HepG2 (cell line): ENCODE measurements at regions not wholly inside any gene's neighbourhood (a gene's known extent, or its start where the extent isn't known, plus 50 kb on each side); places are given as distances from the start of the nearest gene placed in this dataset.
A peak's percentile ranks its signal among the peaks of the same experiment; 100 is the strongest.

Experiments used
- ATAC-seq: fragments of 200-7000 bp; cut with Tn5 transposase; 3 replicates; pipeline ENCODE4 v1.9.1; 2020; ENCODE audit warnings: mild to moderate bottlenecking, moderate library complexity
- BruUV-seq: library from RNA; stranded (reverse); fragments of 400-500 nt; replicated peaks from 2 replicates; lab custom pipeline; 2021; lab: Mats Ljungman, UMichigan
- CTCF ChIA-PET: fragments of 300-600 bp; formaldehyde crosslinking; extraction: SDS; loops from one replicate; lab custom pipeline; 2021; ENCODE audit warnings: low total read pairs, inconsistent platforms, low intra/inter-chr PET ratio; lab: Yijun Ruan, JAX
- POLR2A ChIA-PET: fragments of 350-600 bp; sonication (Branson Sonifier 250); formaldehyde crosslinking; loops from one replicate; lab custom pipeline; 2020; ENCODE audit warnings: antibody characterized with exemption, inconsistent platforms; lab: Yijun Ruan, JAX
- DNase-seq: peaks from one replicate; pipeline ENCODE4 v3.0.0-alpha.2; 2015; ENCODE audit warnings: low spot score
- FAIRE-seq: peaks from 3 replicates; lab custom pipeline; 2011; peaks lifted over from hg19 to GRCh38; lab: Jason Lieb, UNC
- H2AFZ ChIP-seq: one replicate; pipeline ENCODE4 v1.6.1; 2011; ENCODE audit warnings: low read length, inconsistent platforms
- H3K27ac ChIP-seq: fragments of 300-600 bp; 3 replicates; pipeline ENCODE4 v1.8.0; 2011; ENCODE audit warnings: mixed run types, mild to moderate bottlenecking, mixed read lengths, low read length, inconsistent platforms; ENCODE audit not compliant: insufficient read depth; ENCODE audit errors: extremely low read length
- H3K27me3 ChIP-seq, 2 experiments: fragments of 200-600 bp in 1 of 2; 2 replicates in 1 of 2; 3 replicates in 1 of 2; pipeline versions ENCODE4 v1.6.0 to v1.8.0; 2011; ENCODE audit warnings: low read length in 2 of 2, mild to moderate bottlenecking in 2 of 2, moderate library complexity in 2 of 2, inconsistent platforms in 1 of 2; ENCODE audit not compliant: insufficient read depth in 2 of 2, control insufficient read depth in 1 of 2
- H3K36me3 ChIP-seq, 2 experiments: fragments of 200-600 bp in 1 of 2; replicated peaks in 1 of 2; 2 replicates in 1 of 2; 3 replicates in 1 of 2; pipeline versions ENCODE4 v1.5.1 to v1.8.0; 2011; ENCODE audit warnings: low read length in 2 of 2, inconsistent platforms in 1 of 2; ENCODE audit not compliant: insufficient read depth in 2 of 2, control insufficient read depth in 1 of 2
- H3K4me1 ChIP-seq: 2 replicates; pipeline ENCODE4 v1.5.1; 2012; ENCODE audit warnings: low read length, inconsistent platforms; ENCODE audit not compliant: insufficient read depth
- H3K4me2 ChIP-seq: 2 replicates; pipeline ENCODE4 v1.6.0; 2011; ENCODE audit warnings: low read depth, low read length, inconsistent platforms
- H3K4me3 ChIP-seq, 3 experiments: fragments of 200-600 bp in 1 of 3; sonication (generic), shearing (Covaris generic) in 1 of 3; replicated peaks in 1 of 3; 2 replicates each; pipeline ENCODE4 v1.5.1; 2011 to 2016; ENCODE audit warnings: low read length in 3 of 3, inconsistent platforms in 2 of 3, low read depth in 2 of 3, mild to moderate bottlenecking in 2 of 3, control low read depth in 1 of 3, mixed read lengths in 1 of 3; ENCODE audit not compliant: insufficient read depth in 1 of 3
- H3K79me2 ChIP-seq: one replicate; pipeline ENCODE4 v1.6.1; 2011; ENCODE audit warnings: low read length, inconsistent platforms; ENCODE audit not compliant: insufficient read depth
- H3K9ac ChIP-seq: 2 replicates; pipeline ENCODE4 v1.6.0; 2011; ENCODE audit warnings: mild to moderate bottlenecking, low read depth, low read length, inconsistent platforms; ENCODE audit not compliant: insufficient read depth
- H3K9me3 ChIP-seq: 2 replicates; pipeline ENCODE4 v1.5.1; 2012; ENCODE audit warnings: mild to moderate bottlenecking, low read length
- H4K20me1 ChIP-seq: 2 replicates; pipeline ENCODE4 v1.6.0; 2011; ENCODE audit warnings: inconsistent platforms, mild to moderate bottlenecking, low read length, moderate library complexity; ENCODE audit not compliant: insufficient read depth
- CEBPB ChIP-seq: IDR thresholded peaks from 2 replicates; pipeline ENCODE4 v1.6.1; 2011; ENCODE audit warnings: low read depth, low read length, improper control_type of control experiment, borderline replicate concordance
- CEBPG ChIP-seq: IDR thresholded peaks from 2 replicates; pipeline ENCODE4 v1.6.1; 2016
- CREB1 ChIP-seq, 2 experiments: fragments of 450-650 bp in 1 of 2; IDR thresholded peaks; 2 replicates each; pipeline ENCODE4 v1.6.1; 2016 to 2017; ENCODE audit warnings: control low read depth in 1 of 2, mild to moderate bottlenecking in 1 of 2, missing compliant biosample characterization in 1 of 2, missing genetic modification characterization in 1 of 2
- HMG20A ChIP-seq: IDR thresholded peaks from 2 replicates; pipeline ENCODE4 v1.6.1; 2016; ENCODE audit warnings: borderline replicate concordance
- HNF1A ChIP-seq, 2 experiments: sonication (generic) in 1 of 2; formaldehyde crosslinking in 1 of 2; IDR thresholded peaks; 2 replicates each; pipeline versions ENCODE4 v1.4.0 to v1.6.1; 2016 to 2020; ENCODE audit warnings: borderline replicate concordance in 1 of 2, low read depth in 1 of 2, mild to moderate bottlenecking in 1 of 2, missing genetic modification reagents in 1 of 2
- ISL2 ChIP-seq: sonication (generic); formaldehyde crosslinking; IDR thresholded peaks from 2 replicates; pipeline ENCODE4 v1.5.0; 2020; ENCODE audit warnings: missing genetic modification reagents
- MED1 ChIP-seq: sonication (generic); formaldehyde crosslinking; IDR thresholded peaks from 2 replicates; pipeline ENCODE4 v1.4.0; 2020; ENCODE audit warnings: missing genetic modification reagents
- SAP130 ChIP-seq: IDR thresholded peaks from 2 replicates; pipeline ENCODE4 v1.6.1; 2016; ENCODE audit warnings: low read depth
- SOX13 ChIP-seq, 3 experiments: fragments of 450-650 bp in 1 of 3; sonication (generic) in 1 of 3; formaldehyde crosslinking in 1 of 3; IDR thresholded peaks in 2 of 3; conservative IDR thresholded peaks in 1 of 3; 2 replicates each; pipeline versions ENCODE4 v1.5.0 to v1.6.1; 2016 to 2020; ENCODE audit warnings: antibody characterized with exemption in 1 of 3, mild to moderate bottlenecking in 1 of 3, missing compliant biosample characterization in 1 of 3, missing genetic modification reagents in 1 of 3, moderate library complexity in 1 of 3
- SOX6 ChIP-seq, 2 experiments: fragments of 450-650 bp in 1 of 2; sonication (generic) in 1 of 2; formaldehyde crosslinking in 1 of 2; IDR thresholded peaks; 2 replicates each; pipeline versions ENCODE4 v1.4.0 to v1.6.1; 2017 to 2020; ENCODE audit warnings: antibody characterized with exemption in 1 of 2, mild to moderate bottlenecking in 1 of 2, missing genetic modification reagents in 1 of 2
- TOPORS ChIP-seq: sonication (generic); formaldehyde crosslinking; IDR thresholded peaks from 2 replicates; pipeline ENCODE4 v1.8.0; 2023; ENCODE audit warnings: mild to moderate bottlenecking, missing genetic modification reagents
- YY1 ChIP-seq: IDR thresholded peaks from 2 replicates; pipeline ENCODE4 v1.6.1; 2011; ENCODE audit warnings: low read length, low read depth, moderate library complexity, mild to moderate bottlenecking; ENCODE audit not compliant: insufficient read depth, insufficient replicate concordance
- ZNF124 ChIP-seq: sonication (generic); formaldehyde crosslinking; IDR thresholded peaks from 2 replicates; pipeline ENCODE4 v1.4.0; 2020; ENCODE audit warnings: missing genetic modification reagents
- ZNF792 ChIP-seq: IDR thresholded peaks from 2 replicates; pipeline ENCODE4 v1.6.1; 2016
- WGBS: methylation state at CpG from one replicate; pipeline ENCODE4 v1.1.6; 2017; ENCODE audit warnings: low lambda C conversion rate; 5-methylcytosine and 5-hydroxymethylcytosine counted together
- in situ Hi-C: cut with HindIII; loops from 2 replicates; pipeline ENCODE4 v1.10.0; 2017; ENCODE audit warnings: low pct_unique_long_range_greater_than_20kb; ENCODE audit not compliant: extremely low pct_ligation_motif_present
- intact Hi-C: fragments of 100-400 bp; cut with micrococcal nuclease; formaldehyde crosslinking; loops from one replicate; pipeline ENCODE4 v1.10.0; 2022; ENCODE audit not compliant: unreplicated experiment

GRCh38 chr12:93047118-93047517 lies 118.0 kb upstream of the EEA1 start:
- Histone ChIP-seq H3K36me3 (no peaks in the 10 kb centered on the region), H2AFZ (no peak overlapping the region), H4K20me1 (no peaks in the 10 kb centered on the region), H3K9ac (no peak overlapping the region), H3K4me3 (no peak overlapping the region), H3K79me2 (no peaks in the 10 kb centered on the region), H3K4me1 (peaks cover 38% of the 10 kb centered on the region), H3K27ac (no peak overlapping the region), H3K9me3 (no peaks in the 10 kb centered on the region), H3K27me3 (no peaks in the 10 kb centered on the region), H3K4me2 (no peak overlapping the region)
- intact Hi-C loops (no loop called here), in situ Hi-C loops (no loop called here)
- BruUV-seq = no TSS peak
- DNase-seq (no peak), ATAC-seq (no peak), FAIRE-seq (no peak)
- POLR2A ChIA-PET = no interaction called here
- WGBS = 100% methylated on average over 1 of the region's 1 CpG
- 0 out of 2 replicates have a peak, but pooled peaks have one; percentile 26 for TF ChIP-seq CEBPG (CRISPR knock-in tag)
- peak; percentile 72 for TF ChIP-seq CEBPB
- TF ChIP-seq ZNF792 = no peak
- CTCF ChIA-PET = no interaction called here

GRCh38 chr12:93048656-93049055 lies 119.6 kb upstream of the EEA1 start:
- peak; percentile 84 for DNase-seq
- no TSS peak for BruUV-seq
- Histone ChIP-seq H3K27ac (no peak overlapping the region), H3K9ac (no peak overlapping the region), H2AFZ (no peak overlapping the region), H3K4me2 (peak overlapping the region; percentile 47), H3K36me3 (no peaks in the 10 kb centered on the region), H4K20me1 (no peaks in the 10 kb centered on the region), H3K79me2 (no peaks in the 10 kb centered on the region), H3K4me3 (no peak overlapping the region), H3K27me3 (no peaks in the 10 kb centered on the region), H3K4me1 (peaks cover 38% of the 10 kb centered on the region), H3K9me3 (no peaks in the 10 kb centered on the region)
- WGBS = 47% methylated on average over 3 of the region's 3 CpGs
- peak; percentile 69 for FAIRE-seq
- CTCF ChIA-PET = no interaction called here
- in situ Hi-C loops = no loop called here
- peak; percentile 91 for ATAC-seq
- intact Hi-C loops = no loop called here
- POLR2A ChIA-PET = interaction anchor here (0.6 kb wide), 2 partner anchors 30 to 102 kb away, joined by 3 read pairs; no protein-coding TSS in a partner anchor
- TF ChIP-seq SOX13 (IDR thresholded peaks at IDR 0.05) (no peak), SOX13 (CRISPR knock-in tag; conservative IDR thresholded peaks at IDR 0.05 in 1 of 2, IDR thresholded peaks at IDR 0.05 in 1 of 2) (peak in 1 of 2 experiments; percentile 83; a peak in 2 of 4 replicates), SAP130 (CRISPR knock-in tag) (0 out of 2 replicates have a peak, but pooled peaks have one; percentile 24), YY1 (no peak), ZNF124 (no peak), SOX6 (IDR thresholded peaks at IDR 0.05) (no peak), SOX6 (CRISPR knock-in tag; IDR thresholded peaks at IDR 0.05) (peak; percentile 39; the same call in 1 of the 2 replicates), MED1 (0 out of 2 replicates have a peak, but pooled peaks have one; percentile 25), ISL2 (CRISPR knock-in tag) (peak; percentile 56), TOPORS (CRISPR knock-in tag) (no peak), HMG20A (CRISPR knock-in tag) (0 out of 2 replicates have a peak, but pooled peaks have one; percentile 25), HNF1A (IDR thresholded peaks at IDR 0.05; ENCODE audit: low read depth) (peak; percentile 54; the same call in 1 of the 2 replicates), HNF1A (CRISPR knock-in tag; IDR thresholded peaks at IDR 0.05; ENCODE audit: borderline replicate concordance) (0 out of 2 replicates have a peak, but pooled peaks have one; percentile 43), CREB1 (IDR thresholded peaks at IDR 0.05) (no peak), CREB1 (CRISPR knock-in tag; IDR thresholded peaks at IDR 0.05) (0 out of 2 replicates have a peak, but pooled peaks have one; percentile 20)
